GM19395 (cell line): ENCODE measurements at regions not wholly inside any gene's neighbourhood (a gene's known extent, or its start where the extent isn't known, plus 50 kb on each side); places are given as distances from the start of the nearest gene placed in this dataset.
"Not testable (repeated sequence)": the region's sequence is repeated elsewhere in the genome, so short reads cannot be mapped to it uniquely, and the experiment has no call there.

Experiments
- ATAC-seq: cut with Tn5 transposase; IDR thresholded peaks from one replicate; pipeline ENCODE4 v1.9.1; 2021; ENCODE audit warnings: mild to moderate bottlenecking, moderate library complexity; ENCODE audit not compliant: unreplicated experiment

GRCh38 chr18:51569561-51569960, 372.1 kb upstream of the MEX3C start:
- ATAC-seq: no peak

DNA sequence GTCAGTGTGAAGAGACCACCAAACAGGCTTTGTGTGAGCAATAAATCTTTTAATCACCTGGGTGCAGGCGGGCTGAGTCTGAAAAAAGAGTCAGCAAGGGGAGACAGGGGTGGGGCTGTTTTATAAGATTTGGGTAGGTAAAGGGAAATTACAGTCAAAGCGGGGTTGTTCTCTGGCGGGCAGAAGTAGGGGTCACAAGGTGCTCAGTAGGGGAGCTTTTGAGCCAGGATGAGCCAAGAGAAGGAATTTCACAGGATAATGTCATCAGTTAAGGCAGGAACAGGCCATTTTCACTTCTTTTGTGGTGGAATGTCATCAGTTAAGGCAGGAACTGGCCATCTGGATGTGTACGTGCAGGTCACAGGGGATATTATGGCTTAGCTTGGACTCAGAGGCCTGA, 372.6 kb upstream of the MEX3C start:
- ATAC-seq: not testable (repeated sequence)

GRCh38 chr18:51573886-51574285, 376.4 kb upstream of the MEX3C start:
- not testable (repeated sequence) for ATAC-seq

- no peak for ATAC-seq
Observed at GRCh38 chr18:51575171-51575570, 377.7 kb upstream of the MEX3C start.

GRCh38 chr18:51578406-51578980, 381.0 kb upstream of the MEX3C start:
- ATAC-seq: no peak

DNA sequence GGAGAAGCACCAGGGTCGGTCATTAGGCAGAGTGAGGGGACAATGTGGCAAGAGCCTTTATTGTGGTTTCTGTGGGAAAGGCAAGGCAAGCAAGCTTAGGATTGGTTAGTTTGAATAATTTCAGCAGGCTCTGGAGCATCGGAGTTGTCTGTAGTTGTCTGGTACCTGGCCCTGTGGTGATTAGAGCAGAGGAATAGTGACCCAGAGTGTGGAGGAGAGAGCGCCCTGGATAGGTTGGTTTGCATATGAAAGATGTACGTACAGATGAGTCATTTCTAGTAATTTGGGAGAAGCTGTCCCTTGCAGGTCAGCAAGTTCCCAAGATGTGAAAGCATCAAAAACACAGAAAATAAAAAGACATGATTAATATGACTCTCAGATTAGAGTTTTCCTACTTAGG, 383.1 kb upstream of the MEX3C start:
- ATAC-seq: no peak

DNA sequence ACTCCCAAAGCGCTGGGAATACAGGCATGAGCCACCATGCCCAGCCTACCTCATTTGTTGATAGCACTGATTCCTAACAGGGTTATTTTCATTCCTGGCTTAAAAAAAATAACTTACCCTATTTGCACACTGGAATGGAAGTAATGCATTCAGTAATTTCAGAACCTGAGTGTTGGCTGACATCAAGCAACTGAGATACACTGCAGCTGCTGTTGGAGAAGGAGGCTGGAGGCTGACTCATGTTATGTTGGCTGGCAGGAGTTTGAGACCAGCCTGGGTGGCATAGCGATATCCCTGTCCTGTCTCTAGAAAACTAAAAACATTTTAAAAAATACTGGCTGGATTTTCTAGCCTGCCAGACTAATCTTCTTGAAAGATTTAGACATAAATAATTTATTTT, 385.1 kb upstream of the MEX3C start:
- ATAC-seq: no peak

GRCh38 chr18:51588616-51589015, 391.1 kb upstream of the MEX3C start:
- ATAC-seq: no peak

- no peak for ATAC-seq
Observed at GRCh38 chr18:51593931-51594330, 396.4 kb upstream of the MEX3C start.

DNA sequence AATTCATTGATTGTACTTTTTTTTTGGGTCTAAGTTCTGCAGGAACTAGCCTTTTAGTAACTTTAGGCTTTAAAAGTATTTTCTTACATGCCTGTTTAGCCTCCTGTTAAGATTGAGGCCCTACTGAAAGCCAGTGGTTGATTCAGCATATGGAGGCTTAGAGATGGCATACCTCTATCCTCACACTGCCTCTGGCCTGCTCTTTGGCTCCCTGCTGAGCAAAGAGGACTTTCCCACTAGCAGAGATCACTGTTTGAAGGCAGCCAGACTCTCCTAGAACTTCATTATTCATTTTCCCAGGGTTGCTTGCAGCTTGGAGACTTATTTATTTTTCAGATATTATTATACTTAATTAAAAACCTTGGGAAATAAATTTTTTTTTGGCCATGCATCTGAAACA, 405.6 kb upstream of the MEX3C start:
- no peak for ATAC-seq

- no peak for ATAC-seq
Observed at GRCh38 chr18:51603551-51603950, 406.1 kb upstream of the MEX3C start.

- no peak for ATAC-seq
Observed at GRCh38 chr18:51610481-51610880, 413.0 kb upstream of the MEX3C start.

GRCh38 chr18:51611326-51611725, 413.8 kb upstream of the MEX3C start:
- ATAC-seq: no peak

DNA sequence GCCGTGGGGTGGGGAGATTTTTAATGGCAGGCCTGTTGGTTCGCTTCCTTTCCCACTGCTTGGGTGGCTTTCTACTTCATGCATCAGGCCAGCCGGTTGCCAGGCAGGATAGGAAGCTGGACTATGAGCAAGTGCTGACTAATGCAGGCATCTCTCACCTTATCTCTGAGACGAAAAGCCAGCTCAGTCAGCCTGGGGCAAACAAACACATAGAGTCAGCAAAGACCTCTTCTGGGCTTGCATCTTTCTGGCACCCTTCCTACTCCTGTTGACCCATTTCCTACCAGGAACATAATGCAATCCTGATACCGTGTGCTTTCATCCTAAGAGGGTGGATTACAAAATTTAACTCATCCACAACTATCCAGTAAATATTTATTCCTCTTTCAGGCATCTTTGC, 416.6 kb upstream of the MEX3C start:
- ATAC-seq: no peak

- ATAC-seq: no peak
Observed at GRCh38 chr18:51614967-51615571, 417.6 kb upstream of the MEX3C start.

DNA sequence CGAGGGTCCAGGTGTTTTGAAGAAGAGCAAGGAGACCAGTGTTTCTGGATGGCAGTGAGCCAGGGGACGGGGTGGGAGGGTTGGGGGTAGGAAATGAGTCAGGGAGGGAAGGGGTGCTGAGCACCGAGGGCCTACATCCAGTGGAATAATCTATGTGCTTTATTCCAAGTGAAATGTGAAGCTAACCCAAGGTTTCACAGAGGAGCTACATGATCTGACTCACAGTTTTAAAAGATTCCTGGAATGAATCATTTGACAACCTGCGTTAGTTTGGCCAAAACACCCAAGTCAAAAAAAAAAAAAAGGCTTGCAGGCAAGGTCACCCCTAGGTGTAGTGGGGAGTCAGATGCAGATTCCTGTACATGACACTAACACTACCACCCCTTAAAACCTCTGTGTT, 419.7 kb upstream of the MEX3C start:
- ATAC-seq: no peak

- no peak for ATAC-seq
Observed at GRCh38 chr18:51617572-51618260, 420.2 kb upstream of the MEX3C start.

- no peak for ATAC-seq
Observed at GRCh38 chr18:51619283-51619682, 421.8 kb upstream of the MEX3C start.

- ATAC-seq: peak; percentile 69
Observed at GRCh38 chr18:51621113-51621863, 423.8 kb upstream of the MEX3C start.

- ATAC-seq: no peak
Observed at GRCh38 chr18:51621864-51622160, 424.3 kb upstream of the MEX3C start.

- no peak for ATAC-seq
Observed at GRCh38 chr18:51622702-51623101, 425.2 kb upstream of the MEX3C start.

DNA sequence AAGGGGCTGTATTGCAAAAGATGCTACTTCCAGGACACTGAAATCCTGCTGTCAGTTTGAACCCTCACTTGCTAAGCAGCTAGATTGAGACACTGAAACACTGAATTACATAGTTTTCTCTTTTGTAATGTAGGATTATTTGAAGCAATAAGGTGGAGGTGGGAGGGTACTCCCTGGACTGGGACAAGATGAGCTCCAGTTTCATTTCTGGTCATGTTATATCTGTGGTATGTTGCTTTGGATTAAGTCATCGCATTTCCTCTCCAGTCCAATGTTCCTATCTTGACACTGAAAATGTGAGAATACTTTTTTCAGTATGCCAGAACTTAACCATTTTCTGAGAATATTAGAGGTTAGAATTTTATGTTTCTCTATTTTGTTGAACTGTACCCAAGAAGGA, 426.2 kb upstream of the MEX3C start:
- ATAC-seq: no peak
